ENCODE measurements at regions not wholly inside any gene's neighbourhood (a gene's known extent, or its start where the extent isn't known, plus 50 kb on each side); places are given as distances from the start of the nearest gene placed in this dataset.

- DNase-seq (ENCODE audit: low read depth) = no peak
- H3K4me3 ChIP-seq (ENCODE audit: low read depth, low read length) = no peak overlapping the region
- TF ChIP-seq MYC (IDR thresholded peaks at IDR 0.05; ENCODE audit: low read depth, low read length) = no peak
- TF ChIP-seq POLR2A (IDR thresholded peaks at IDR 0.05; ENCODE audit: extremely low read depth, insufficient read length) = no peak
- no peak for TF ChIP-seq CTCF (IDR thresholded peaks at IDR 0.05; ENCODE audit: low read depth, low read length)
- no peak for TF ChIP-seq MAX (IDR thresholded peaks at IDR 0.05; ENCODE audit: low read depth, low read length)
Measured at GRCh38 chr10:91345716-91346115, 64.4 kb upstream of the HECTD2 start.

- no peak for TF ChIP-seq CTCF (IDR thresholded peaks at IDR 0.05; ENCODE audit: low read depth, low read length)
- no peak for TF ChIP-seq MAX (IDR thresholded peaks at IDR 0.05; ENCODE audit: low read depth, low read length)
- no peak for TF ChIP-seq POLR2A (IDR thresholded peaks at IDR 0.05; ENCODE audit: extremely low read depth, insufficient read length)
- TF ChIP-seq MYC (IDR thresholded peaks at IDR 0.05; ENCODE audit: low read depth, low read length) = no peak
- no peak overlapping the region for H3K4me3 ChIP-seq (ENCODE audit: low read depth, low read length)
- DNase-seq (ENCODE audit: low read depth) = no peak
Measured at GRCh38 chr10:91347529-91347928, 62.6 kb upstream of the HECTD2 start.

- TF ChIP-seq MAX (IDR thresholded peaks at IDR 0.05; ENCODE audit: low read depth, low read length) = no peak
- TF ChIP-seq MYC (IDR thresholded peaks at IDR 0.05; ENCODE audit: low read depth, low read length) = no peak
- no peak for TF ChIP-seq CTCF (IDR thresholded peaks at IDR 0.05; ENCODE audit: low read depth, low read length)
- no peak for TF ChIP-seq POLR2A (IDR thresholded peaks at IDR 0.05; ENCODE audit: extremely low read depth, insufficient read length)
- DNase-seq (ENCODE audit: low read depth) = no peak
- no peak overlapping the region for H3K4me3 ChIP-seq (ENCODE audit: low read depth, low read length)
Measured at GRCh38 chr10:91349381-91349780, 60.8 kb upstream of the HECTD2 start.

- no peak for DNase-seq (ENCODE audit: low read depth)
Measured at GRCh38 chr10:91350651-91351081, 59.5 kb upstream of the HECTD2 start.

GRCh38 chr10:91352760-91353159, 57.4 kb upstream of the HECTD2 start:
- TF ChIP-seq CTCF (IDR thresholded peaks at IDR 0.05; ENCODE audit: low read depth, low read length) (no peak), MAX (IDR thresholded peaks at IDR 0.05; ENCODE audit: low read depth, low read length) (no peak), POLR2A (IDR thresholded peaks at IDR 0.05; ENCODE audit: extremely low read depth, insufficient read length) (no peak), MYC (IDR thresholded peaks at IDR 0.05; ENCODE audit: low read depth, low read length) (no peak)
- no peak overlapping the region for H3K4me3 ChIP-seq (ENCODE audit: low read depth, low read length)
- no peak for DNase-seq (ENCODE audit: low read depth)

More at GRCh38 chr10:91350651-91351081, 59.5 kb upstream of the HECTD2 start:
- no peak for TF ChIP-seq MYC (IDR thresholded peaks at IDR 0.05; ENCODE audit: low read depth, low read length)
- no peak for TF ChIP-seq CTCF (IDR thresholded peaks at IDR 0.05; ENCODE audit: low read depth, low read length)
- TF ChIP-seq MAX (IDR thresholded peaks at IDR 0.05; ENCODE audit: low read depth, low read length) = no peak
- TF ChIP-seq POLR2A (IDR thresholded peaks at IDR 0.05; ENCODE audit: extremely low read depth, insufficient read length) = no peak
- no peak overlapping the region for H3K4me3 ChIP-seq (ENCODE audit: low read depth, low read length)
